HepG2 (cell line): ENCODE measurements at regions not wholly inside any gene's neighbourhood (a gene's known extent, or its start where the extent isn't known, plus 50 kb on each side); places are given as distances from the start of the nearest gene placed in this dataset.

Experiments
- ATAC-seq: fragments of 200-7000 bp; cut with Tn5 transposase; 3 replicates; pipeline ENCODE4 v1.9.1; 2020; ENCODE audit warnings: mild to moderate bottlenecking, moderate library complexity
- BruUV-seq: library from RNA; stranded (reverse); fragments of 400-500 nt; replicated peaks from 2 replicates; lab custom pipeline; 2021; lab: Mats Ljungman, UMichigan
- CTCF ChIA-PET: fragments of 300-600 bp; formaldehyde crosslinking; extraction: SDS; loops from one replicate; lab custom pipeline; 2021; ENCODE audit warnings: low total read pairs, inconsistent platforms, low intra/inter-chr PET ratio; lab: Yijun Ruan, JAX
- POLR2A ChIA-PET: fragments of 350-600 bp; sonication (Branson Sonifier 250); formaldehyde crosslinking; loops from one replicate; lab custom pipeline; 2020; ENCODE audit warnings: antibody characterized with exemption, inconsistent platforms; lab: Yijun Ruan, JAX
- DNase-seq: peaks from one replicate; pipeline ENCODE4 v3.0.0-alpha.2; 2015; ENCODE audit warnings: low spot score
- FAIRE-seq: peaks from 3 replicates; lab custom pipeline; 2011; peaks lifted over from hg19 to GRCh38; lab: Jason Lieb, UNC
- H2AFZ ChIP-seq: one replicate; pipeline ENCODE4 v1.6.1; 2011; ENCODE audit warnings: low read length, inconsistent platforms
- H3K27ac ChIP-seq: fragments of 300-600 bp; 3 replicates; pipeline ENCODE4 v1.8.0; 2011; ENCODE audit warnings: mixed run types, mild to moderate bottlenecking, mixed read lengths, low read length, inconsistent platforms; ENCODE audit not compliant: insufficient read depth; ENCODE audit errors: extremely low read length
- H3K27me3 ChIP-seq, 2 experiments: fragments of 200-600 bp in 1 of 2; 2 replicates in 1 of 2; 3 replicates in 1 of 2; pipeline versions ENCODE4 v1.6.0 to v1.8.0; 2011; ENCODE audit warnings: low read length in 2 of 2, mild to moderate bottlenecking in 2 of 2, moderate library complexity in 2 of 2, inconsistent platforms in 1 of 2; ENCODE audit not compliant: insufficient read depth in 2 of 2, control insufficient read depth in 1 of 2
- H3K36me3 ChIP-seq, 2 experiments: fragments of 200-600 bp in 1 of 2; replicated peaks in 1 of 2; 2 replicates in 1 of 2; 3 replicates in 1 of 2; pipeline versions ENCODE4 v1.5.1 to v1.8.0; 2011; ENCODE audit warnings: low read length in 2 of 2, inconsistent platforms in 1 of 2; ENCODE audit not compliant: insufficient read depth in 2 of 2, control insufficient read depth in 1 of 2
- H3K4me1 ChIP-seq: 2 replicates; pipeline ENCODE4 v1.5.1; 2012; ENCODE audit warnings: low read length, inconsistent platforms; ENCODE audit not compliant: insufficient read depth
- H3K4me2 ChIP-seq: 2 replicates; pipeline ENCODE4 v1.6.0; 2011; ENCODE audit warnings: low read depth, low read length, inconsistent platforms
- H3K4me3 ChIP-seq, 3 experiments: fragments of 200-600 bp in 1 of 3; sonication (generic), shearing (Covaris generic) in 1 of 3; replicated peaks in 1 of 3; 2 replicates each; pipeline ENCODE4 v1.5.1; 2011 to 2016; ENCODE audit warnings: low read length in 3 of 3, inconsistent platforms in 2 of 3, low read depth in 2 of 3, mild to moderate bottlenecking in 2 of 3, control low read depth in 1 of 3, mixed read lengths in 1 of 3; ENCODE audit not compliant: insufficient read depth in 1 of 3
- H3K79me2 ChIP-seq: one replicate; pipeline ENCODE4 v1.6.1; 2011; ENCODE audit warnings: low read length, inconsistent platforms; ENCODE audit not compliant: insufficient read depth
- H3K9ac ChIP-seq: 2 replicates; pipeline ENCODE4 v1.6.0; 2011; ENCODE audit warnings: mild to moderate bottlenecking, low read depth, low read length, inconsistent platforms; ENCODE audit not compliant: insufficient read depth
- H3K9me3 ChIP-seq: 2 replicates; pipeline ENCODE4 v1.5.1; 2012; ENCODE audit warnings: mild to moderate bottlenecking, low read length
- H4K20me1 ChIP-seq: 2 replicates; pipeline ENCODE4 v1.6.0; 2011; ENCODE audit warnings: inconsistent platforms, mild to moderate bottlenecking, low read length, moderate library complexity; ENCODE audit not compliant: insufficient read depth
- ARHGAP35 ChIP-seq: sonication (generic); formaldehyde crosslinking; IDR thresholded peaks from 2 replicates; pipeline ENCODE4 v1.9.0; 2022; ENCODE audit warnings: mild to moderate bottlenecking, inconsistent platforms, moderate library complexity, missing genetic modification reagents, borderline replicate concordance
- BCL6 ChIP-seq: IDR thresholded peaks from 2 replicates; pipeline ENCODE4 v1.6.1; 2016; ENCODE audit warnings: missing genetic modification reagents, missing compliant biosample characterization
- CAMTA2 ChIP-seq: sonication (generic); formaldehyde crosslinking; IDR thresholded peaks from 2 replicates; pipeline ENCODE4 v1.4.0; 2020; ENCODE audit warnings: mild to moderate bottlenecking, missing genetic modification reagents, borderline replicate concordance
- FOXK1 ChIP-seq: sonication (generic); formaldehyde crosslinking; IDR thresholded peaks from 2 replicates; pipeline ENCODE4 v1.4.0; 2020; ENCODE audit warnings: low read depth, missing genetic modification reagents, borderline replicate concordance
- GMEB2 ChIP-seq: IDR thresholded peaks from 2 replicates; pipeline ENCODE4 v1.6.1; 2016; ENCODE audit warnings: missing biosample characterization, missing genetic modification reagents, low read depth
- HBP1 ChIP-seq: IDR thresholded peaks from 2 replicates; pipeline ENCODE4 v1.6.1; 2016; ENCODE audit warnings: low read depth, control low read depth
- IKZF5 ChIP-seq: IDR thresholded peaks from 2 replicates; pipeline ENCODE4 v1.6.1; 2018; ENCODE audit warnings: missing genetic modification reagents, mild to moderate bottlenecking, missing compliant biosample characterization
- IRX3 ChIP-seq: sonication (generic); formaldehyde crosslinking; IDR thresholded peaks from 2 replicates; pipeline ENCODE4 v1.8.1; 2023; ENCODE audit warnings: mild to moderate bottlenecking, low read depth, missing genetic modification reagents, borderline replicate concordance
- MAFF ChIP-seq: IDR thresholded peaks from 2 replicates; pipeline ENCODE4 v1.6.1; 2011; ENCODE audit warnings: low read depth, low read length, improper control_type of control experiment
- MBNL3 ChIP-seq: fragments of 250-450 bp; sonication (Bioruptor Pico); conservative IDR thresholded peaks from 2 replicates; pipeline ENCODE4 v1.8.0; 2022; ENCODE audit warnings: mild to moderate bottlenecking, inconsistent platforms
- MIER2 ChIP-seq: IDR thresholded peaks from 2 replicates; pipeline ENCODE4 v1.6.1; 2016; ENCODE audit warnings: missing biosample characterization, missing genetic modification reagents
- NAIF1 ChIP-seq: sonication (generic); formaldehyde crosslinking; IDR thresholded peaks from 2 replicates; pipeline ENCODE4 v1.5.0; 2020; ENCODE audit warnings: mild to moderate bottlenecking, missing genetic modification reagents, borderline replicate concordance
- PTBP1 ChIP-seq: fragments of 200-400 bp; formaldehyde crosslinking; IDR thresholded peaks from 2 replicates; pipeline ENCODE4 v1.6.1; 2018; ENCODE audit warnings: low read length, low read depth; ENCODE audit not compliant: poor library complexity, severe bottlenecking
- SMAD1 ChIP-seq: sonication (generic); formaldehyde crosslinking; IDR thresholded peaks from 2 replicates; pipeline ENCODE4 v1.4.0; 2020; ENCODE audit warnings: missing genetic modification reagents, low read depth, mild to moderate bottlenecking, borderline replicate concordance
- TCF7 ChIP-seq: sonication (generic); IDR thresholded peaks from 2 replicates; pipeline ENCODE4 v1.6.1; 2016; ENCODE audit warnings: antibody characterized with exemption, low read depth
- THAP8 ChIP-seq: sonication (generic); formaldehyde crosslinking; IDR thresholded peaks from 2 replicates; pipeline ENCODE4 v1.5.1; 2020; ENCODE audit warnings: missing genetic modification reagents, mild to moderate bottlenecking, borderline replicate concordance
- YY1 ChIP-seq: IDR thresholded peaks from 2 replicates; pipeline ENCODE4 v1.6.1; 2011; ENCODE audit warnings: low read length, low read depth, moderate library complexity, mild to moderate bottlenecking; ENCODE audit not compliant: insufficient read depth, insufficient replicate concordance
- ZNF274 ChIP-seq: sonication (generic); formaldehyde crosslinking; IDR thresholded peaks from 2 replicates; pipeline ENCODE4 v1.5.1; 2020; ENCODE audit warnings: mild to moderate bottlenecking, missing genetic modification reagents
- ZNF33A ChIP-seq: sonication (generic); formaldehyde crosslinking; IDR thresholded peaks from 2 replicates; pipeline ENCODE4 v1.5.1; 2020; ENCODE audit warnings: missing genetic modification reagents, mild to moderate bottlenecking, moderate library complexity, borderline replicate concordance
- ZNF709 ChIP-seq: sonication (generic); formaldehyde crosslinking; IDR thresholded peaks from 2 replicates; pipeline ENCODE4 v1.5.0; 2020; ENCODE audit warnings: mild to moderate bottlenecking, missing genetic modification reagents
- WGBS: methylation state at CpG from one replicate; pipeline ENCODE4 v1.1.6; 2017; ENCODE audit warnings: low lambda C conversion rate; 5-methylcytosine and 5-hydroxymethylcytosine counted together
- in situ Hi-C: cut with HindIII; loops from 2 replicates; pipeline ENCODE4 v1.10.0; 2017; ENCODE audit warnings: low pct_unique_long_range_greater_than_20kb; ENCODE audit not compliant: extremely low pct_ligation_motif_present
- intact Hi-C: fragments of 100-400 bp; cut with micrococcal nuclease; formaldehyde crosslinking; loops from one replicate; pipeline ENCODE4 v1.10.0; 2022; ENCODE audit not compliant: unreplicated experiment

- TF ChIP-seq GMEB2 (CRISPR knock-in tag), result no peak
- no peak for TF ChIP-seq IRX3
- TF ChIP-seq MAFF, result no peak
- TF ChIP-seq ARHGAP35 (CRISPR knock-in tag), result no peak
Observed at GRCh38 chr1:73040811-73041210, 758.5 kb upstream of the NEGR1 start (continued).

GRCh38 chr1:73034271-73034670, 751.9 kb upstream of the NEGR1 start:
- no peaks in the 10 kb centered on the region for H3K36me3 ChIP-seq
- no TSS peak for BruUV-seq
- ChIA-PET CTCF (no interaction called here), POLR2A (no interaction called here)
- H3K9ac ChIP-seq, result no peak overlapping the region
- no peak overlapping the region for H3K4me2 ChIP-seq
- H3K4me3 ChIP-seq, result no peak overlapping the region
- no peaks in the 10 kb centered on the region for H4K20me1 ChIP-seq
- no peaks in the 10 kb centered on the region for H3K27me3 ChIP-seq
- in situ Hi-C loops (no loop called here), intact Hi-C loops (no loop called here)
- no peaks in the 10 kb centered on the region for H3K79me2 ChIP-seq
- H3K27ac ChIP-seq, result no peak overlapping the region
- ATAC-seq, result no peak
- DNase-seq, result no peak
- no peaks in the 10 kb centered on the region for H3K4me1 ChIP-seq
- no peak for FAIRE-seq
- 15% methylated on average over 4 of the region's 4 CpGs for WGBS
- no peak overlapping the region for H2AFZ ChIP-seq
- H3K9me3 ChIP-seq, result peaks cover 71% of the 10 kb centered on the region
- TF ChIP-seq ZNF709 (CRISPR knock-in tag) (no peak), YY1 (no peak), TCF7 (no peak), MIER2 (CRISPR knock-in tag) (no peak), THAP8 (no peak), SMAD1 (CRISPR knock-in tag) (no peak), ZNF274 (CRISPR knock-in tag) (no peak), FOXK1 (no peak), MBNL3 (CRISPR knock-in tag) (no peak), PTBP1 (no peak), CAMTA2 (CRISPR knock-in tag) (no peak), ZNF33A (CRISPR knock-in tag) (no peak), IKZF5 (CRISPR knock-in tag) (no peak), NAIF1 (CRISPR knock-in tag) (no peak), HBP1 (CRISPR knock-in tag) (no peak), BCL6 (CRISPR knock-in tag) (no peak)
